ENCODE measurements at regions not wholly inside any gene's neighbourhood (a gene's known extent, or its start where the extent isn't known, plus 50 kb on each side); places are given as distances from the start of the nearest gene placed in this dataset.

GRCh38 chr10:106436123-106436715 is 728.3 kb downstream of the SORCS1 start:
- no peak overlapping the region for H3K27ac ChIP-seq (ENCODE audit: low read length)
- intact Hi-C loops (cut with micrococcal nuclease; ENCODE audit: unreplicated experiment), result no loop called here
- ATAC-seq, result no peak

DNA sequence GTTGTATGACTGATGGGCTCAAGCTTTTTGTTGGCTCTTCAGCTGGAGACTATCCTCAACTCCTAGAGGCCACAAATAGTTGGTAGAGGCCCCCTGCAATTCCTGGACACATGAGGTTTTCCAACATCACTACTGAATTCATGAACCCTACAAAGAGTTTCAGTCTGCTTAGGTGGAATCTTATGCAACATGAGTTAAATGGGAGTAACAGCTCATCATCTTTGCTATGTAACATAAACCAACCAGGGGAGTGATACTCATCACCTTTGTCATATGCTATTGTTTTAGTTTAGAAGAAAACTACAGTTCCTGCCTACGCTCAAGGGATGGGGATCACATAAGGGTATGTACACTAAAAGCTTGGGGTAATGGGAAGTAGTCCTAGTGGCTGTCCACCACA is 729.4 kb downstream of the SORCS1 start:
- POLR2A ChIA-PET, result no interaction called here
- Histone ChIP-seq H3K27me3 (ENCODE audit: control insufficient read depth, insufficient read depth, low read length) (no peaks in the 10 kb centered on the region), H3K27ac (ENCODE audit: low read length) (no peak overlapping the region), H3K4me1 (ENCODE audit: control insufficient read depth, insufficient read depth, low read length) (no peaks in the 10 kb centered on the region), H3K9me3 (ENCODE audit: control insufficient read depth, insufficient read depth, low read depth, low read length) (no peaks in the 10 kb centered on the region), H3K4me3 (ENCODE audit: low read depth in 2 of 2, low read length in 2 of 2) (no peak overlapping the region), H3K36me3 (ENCODE audit: control insufficient read depth, insufficient read depth, low read length) (no peaks in the 10 kb centered on the region)
- no peak for TF ChIP-seq REST (IDR thresholded peaks at IDR 0.05; ENCODE audit: insufficient read depth in 1 of 2, low read depth in 2 of 2, low read length in 1 of 2)
- no peak for TF ChIP-seq TCF7L2 (IDR thresholded peaks at IDR 0.05; ENCODE audit: low read depth, low read length)
- TF ChIP-seq SIN3A (IDR thresholded peaks at IDR 0.05; ENCODE audit: borderline replicate concordance, insufficient read depth, low read depth, low read length), result no peak
- no peak for TF ChIP-seq POLR2AphosphoS5 (IDR thresholded peaks at IDR 0.05; ENCODE audit: low read depth, low read length)
- no peak for TF ChIP-seq CTCF (IDR thresholded peaks at IDR 0.05)
- in situ Hi-C loops (cut with HindIII; ENCODE audit: low pct_unique_long_range_greater_than_20kb, low sequenced_read_pairs), result no loop called here
- no peak for DNase-seq (ENCODE audit: low read depth, low spot score)
- no peak for ATAC-seq
- no TSS peak for BruUV-seq (replicated peaks)
- CTCF ChIA-PET, result no interaction called here
- intact Hi-C loops (cut with micrococcal nuclease; ENCODE audit: unreplicated experiment), result no loop called here

More at GRCh38 chr10:106436123-106436715, 728.3 kb downstream of the SORCS1 start:
- BruUV-seq (replicated peaks), result no TSS peak
- no peaks in the 10 kb centered on the region for H3K36me3 ChIP-seq (ENCODE audit: control insufficient read depth, insufficient read depth, low read length)
- no peak overlapping the region for H3K4me3 ChIP-seq (ENCODE audit: low read depth in 2 of 2, low read length in 2 of 2)
- ChIA-PET CTCF (no interaction called here), POLR2A (no interaction called here)
- H3K27me3 ChIP-seq (ENCODE audit: control insufficient read depth, insufficient read depth, low read length), result no peaks in the 10 kb centered on the region
- no peak for DNase-seq (ENCODE audit: low read depth, low spot score)
- in situ Hi-C loops (cut with HindIII; ENCODE audit: low pct_unique_long_range_greater_than_20kb, low sequenced_read_pairs), result no loop called here
- TF ChIP-seq REST (IDR thresholded peaks at IDR 0.05; ENCODE audit: insufficient read depth in 1 of 2, low read depth in 2 of 2, low read length in 1 of 2) (no peak), CTCF (IDR thresholded peaks at IDR 0.05) (no peak), SIN3A (IDR thresholded peaks at IDR 0.05; ENCODE audit: borderline replicate concordance, insufficient read depth, low read depth, low read length) (no peak), TCF7L2 (IDR thresholded peaks at IDR 0.05; ENCODE audit: low read depth, low read length) (no peak), POLR2AphosphoS5 (IDR thresholded peaks at IDR 0.05; ENCODE audit: low read depth, low read length) (no peak)
- no peaks in the 10 kb centered on the region for H3K4me1 ChIP-seq (ENCODE audit: control insufficient read depth, insufficient read depth, low read length)
- no peaks in the 10 kb centered on the region for H3K9me3 ChIP-seq (ENCODE audit: control insufficient read depth, insufficient read depth, low read depth, low read length)

All from Panc1 (cell line).